IMR-90 (cell line): ENCODE measurements at regions not wholly inside any gene's neighbourhood (a gene's known extent, or its start where the extent isn't known, plus 50 kb on each side); places are given as distances from the start of the nearest gene placed in this dataset.
"Not testable (repeated sequence)": the region's sequence is repeated elsewhere in the genome, so short reads cannot be mapped to it uniquely, and the experiment has no call there.

Experiments used
- ATAC-seq: fragments of 200-7000 bp; cut with Tn5 transposase; 2 replicates; pipeline ENCODE4 v1.9.1; 2020; ENCODE audit warnings: low read depth, mild to moderate bottlenecking, moderate library complexity
- BruUV-seq: library from RNA; stranded (reverse); fragments of 400-500 nt; replicated peaks from 2 replicates; lab custom pipeline; 2021; lab: Mats Ljungman, UMichigan
- CTCF ChIA-PET: fragments of 300-600 bp; formaldehyde crosslinking; extraction: SDS; loops from one replicate; lab custom pipeline; 2021; ENCODE audit warnings: antibody characterized with exemption; lab: Yijun Ruan, JAX
- POLR2A ChIA-PET: fragments of 300-600 bp; sonication (Branson Sonifier 250); formaldehyde crosslinking; loops from one replicate; lab custom pipeline; 2022; ENCODE audit warnings: antibody characterized with exemption; ENCODE audit not compliant: unreplicated experiment; lab: Charles Lee
- DNase-seq: peaks from one replicate; pipeline ENCODE4 v3.0.0; 2013
- H2AFZ ChIP-seq: replicated peaks from 2 replicates; pipeline ENCODE3; 2013; ENCODE audit warnings: low read length, mild to moderate bottlenecking; ENCODE audit not compliant: poor library complexity
- H2AK5ac ChIP-seq: 2 replicates; pipeline ENCODE4 v1.6.1; 2013; ENCODE audit warnings: low read depth, low read length, inconsistent platforms
- H2AK9ac ChIP-seq: replicated peaks from 2 replicates; pipeline ENCODE3; 2013; ENCODE audit warnings: mild to moderate bottlenecking, low read depth, low read length, moderate library complexity; ENCODE audit not compliant: poor library complexity
- H2BK120ac ChIP-seq: 2 replicates; pipeline ENCODE4 v1.6.1; 2013; ENCODE audit warnings: low read depth, low read length, inconsistent platforms
- H2BK15ac ChIP-seq: 3 replicates; pipeline ENCODE4 v1.6.1; 2013; ENCODE audit warnings: low read depth, low read length, inconsistent platforms
- H2BK20ac ChIP-seq: 2 replicates; pipeline ENCODE4 v1.6.1; 2013; ENCODE audit warnings: low read depth, mild to moderate bottlenecking, inconsistent platforms, low read length, moderate library complexity
- H2BK5ac ChIP-seq: 2 replicates; pipeline ENCODE4 v1.6.1; 2013; ENCODE audit warnings: mild to moderate bottlenecking, low read depth, low read length, inconsistent platforms; ENCODE audit not compliant: poor library complexity, severe bottlenecking
- H3K14ac ChIP-seq: replicated peaks from 2 replicates; pipeline ENCODE4 v1.6.1; 2013; ENCODE audit warnings: low read depth, low read length, inconsistent platforms
- H3K18ac ChIP-seq: 2 replicates; pipeline ENCODE4 v1.6.1; 2013; ENCODE audit warnings: low read depth, low read length, control low read depth
- H3K23ac ChIP-seq: 2 replicates; pipeline ENCODE4 v1.6.1; 2013; ENCODE audit warnings: low read depth, low read length, inconsistent platforms
- H3K27ac ChIP-seq: 2 replicates; pipeline ENCODE4 v1.5.1; 2013; ENCODE audit warnings: mild to moderate bottlenecking, control low read depth, low read length; ENCODE audit not compliant: insufficient read depth
- H3K27me3 ChIP-seq: 2 replicates; pipeline ENCODE4 v1.6.1; 2013; ENCODE audit warnings: low read length; ENCODE audit not compliant: control insufficient read depth, insufficient read depth
- H3K36me3 ChIP-seq: 2 replicates; pipeline ENCODE4 v1.6.1; 2013; ENCODE audit warnings: low read length, mixed read lengths; ENCODE audit not compliant: control insufficient read depth, insufficient read depth
- H3K4ac ChIP-seq: 2 replicates; pipeline ENCODE4 v1.6.1; 2013; ENCODE audit warnings: low read depth, low read length, inconsistent platforms
- H3K4me1 ChIP-seq: 2 replicates; pipeline ENCODE4 v1.6.1; 2013; ENCODE audit warnings: low read length, mixed read lengths; ENCODE audit not compliant: control insufficient read depth, insufficient read depth
- H3K4me2 ChIP-seq: 2 replicates; pipeline ENCODE4 v1.6.1; 2013; ENCODE audit warnings: low read depth, mild to moderate bottlenecking, control low read depth, low read length, moderate library complexity
- H3K4me3 ChIP-seq: 2 replicates; pipeline ENCODE4 v1.5.1; 2013; ENCODE audit warnings: low read depth, mild to moderate bottlenecking, control low read depth, low read length, moderate library complexity; ENCODE audit not compliant: insufficient read depth
- H3K56ac ChIP-seq: 2 replicates; pipeline ENCODE4 v1.6.1; 2013; ENCODE audit warnings: low read length, inconsistent platforms; ENCODE audit not compliant: insufficient read depth; ENCODE audit errors: extremely low read depth
- H3K79me1 ChIP-seq, 2 experiments: 2 replicates each; pipeline ENCODE4 v1.6.1; 2013; ENCODE audit warnings: low read length in 2 of 2, inconsistent platforms in 1 of 2, low read depth in 1 of 2
- H3K9ac ChIP-seq: 2 replicates; pipeline ENCODE4 v1.6.1; 2013; ENCODE audit warnings: low read depth, low read length, control low read depth
- H3K9me1 ChIP-seq: 2 replicates; pipeline ENCODE4 v1.6.1; 2013; ENCODE audit warnings: low read length, inconsistent platforms; ENCODE audit not compliant: insufficient read depth
- H3K9me3 ChIP-seq: 2 replicates; pipeline ENCODE4 v1.6.1; 2013; ENCODE audit warnings: low read length; ENCODE audit not compliant: control insufficient read depth, insufficient read depth
- H4K20me1 ChIP-seq: 2 replicates; pipeline ENCODE4 v1.6.1; 2013; ENCODE audit warnings: low read length, inconsistent platforms; ENCODE audit not compliant: insufficient read depth
- H4K5ac ChIP-seq: 2 replicates; pipeline ENCODE4 v1.6.1; 2013; ENCODE audit warnings: mild to moderate bottlenecking, low read depth, low read length, control low read depth
- H4K8ac ChIP-seq, 2 experiments: 2 replicates each; pipeline ENCODE4 v1.6.1; 2013; ENCODE audit warnings: low read depth in 2 of 2, low read length in 2 of 2, control low read depth in 1 of 2, inconsistent platforms in 1 of 2
- H4K91ac ChIP-seq: 2 replicates; pipeline ENCODE4 v1.6.1; 2013; ENCODE audit warnings: low read depth, low read length, inconsistent platforms; ENCODE audit not compliant: insufficient read depth
- WGBS, 2 experiments: methylation state at CpG; one replicate each; pipeline versions ENCODE4 v1.1.5 to v1.1.7; 2013; ENCODE audit warnings: missing lambda C conversion rate in 2 of 2; ENCODE audit not compliant: insufficient read length in 1 of 2; ENCODE audit errors: extremely low coverage in 2 of 2; 5-methylcytosine and 5-hydroxymethylcytosine counted together
- dilution Hi-C: fragments of 300-500 bp; cut with HindIII; formaldehyde crosslinking; loops from one replicate; pipeline ENCODE4 v1.14.3; 2018; ENCODE audit warnings: low sequenced_read_pairs; ENCODE audit not compliant: unreplicated experiment
- in situ Hi-C: fragments of 300-500 bp; cut with MboI; formaldehyde crosslinking; loops from 3 replicates; pipeline ENCODE4 v1.14.3; 2019; ENCODE audit warnings: low sequenced_read_pairs, inconsistent platforms, mixed read lengths
- intact Hi-C: fragments of 100-400 bp; cut with micrococcal nuclease; formaldehyde crosslinking; loops from 2 replicates; pipeline ENCODE4 v1.10.0; 2022

GRCh38 chr3:178209116-178209515 lies 327.1 kb upstream of the KCNMB2 start:
- H3K27ac ChIP-seq, intact Hi-C loops, H3K4me1 ChIP-seq, H3K23ac ChIP-seq, H3K14ac ChIP-seq, H3K56ac ChIP-seq, H3K79me1 ChIP-seq, POLR2A ChIA-PET, H3K4ac ChIP-seq, BruUV-seq, H3K27me3 ChIP-seq, H4K5ac ChIP-seq, in situ Hi-C loops, H3K4me2 ChIP-seq, H2AK9ac ChIP-seq, H2BK20ac ChIP-seq, H2AFZ ChIP-seq, DNase-seq, H3K9me3 ChIP-seq, H3K9ac ChIP-seq, H3K18ac ChIP-seq, H4K8ac ChIP-seq, H3K9me1 ChIP-seq, CTCF ChIA-PET, H3K36me3 ChIP-seq, ATAC-seq, H2BK5ac ChIP-seq, H2BK120ac ChIP-seq, dilution Hi-C loops, H3K4me3 ChIP-seq, H4K91ac ChIP-seq, H4K20me1 ChIP-seq, H2BK15ac ChIP-seq: not testable (repeated sequence)
- H2AK5ac ChIP-seq = 0 out of 2 replicates have a peak overlapping the region, but pooled peaks have one; percentile 16
- 92% methylated on average over 1 of the region's 1 CpG; no CpG with 5 or more reads in 1 of the 2 experiments for WGBS, 2 experiments

GRCh38 chr3:178209618-178210017 lies 326.6 kb upstream of the KCNMB2 start:
- H3K56ac ChIP-seq, H4K91ac ChIP-seq, BruUV-seq, H3K9me1 ChIP-seq, DNase-seq, H3K27me3 ChIP-seq, H3K9me3 ChIP-seq, H3K4ac ChIP-seq, ATAC-seq, H3K4me1 ChIP-seq, H2BK5ac ChIP-seq, dilution Hi-C loops, H3K79me1 ChIP-seq, H2AK9ac ChIP-seq, H4K5ac ChIP-seq, H3K4me2 ChIP-seq, H4K20me1 ChIP-seq, H3K23ac ChIP-seq, H4K8ac ChIP-seq, H3K14ac ChIP-seq, H3K9ac ChIP-seq, in situ Hi-C loops, POLR2A ChIA-PET, H3K36me3 ChIP-seq, H2AFZ ChIP-seq, CTCF ChIA-PET, H2BK120ac ChIP-seq, H3K4me3 ChIP-seq, H2BK15ac ChIP-seq, H3K27ac ChIP-seq: not testable (repeated sequence)
- intact Hi-C loops = loop anchor here (5.0 kb wide), 1 partner anchor 997 kb away; no protein-coding TSS in a partner anchor
- H2BK20ac ChIP-seq = 0 out of 2 replicates have a peak overlapping the region, but pooled peaks have one; percentile 6
- H3K18ac ChIP-seq = peak overlapping the region; percentile 56; the same call in 1 of the 2 replicates
- peak overlapping the region; percentile 43 for H2AK5ac ChIP-seq
- no CpG with 5 or more reads among the region's 2 CpGs for WGBS, 2 experiments
